Fibroblast of skin of left quadriceps (primary cell): ENCODE measurements at regions not wholly inside any gene's neighbourhood (a gene's known extent, or its start where the extent isn't known, plus 50 kb on each side); places are given as distances from the start of the nearest gene placed in this dataset.

Experiments
- DNase-seq, 2 experiments: peaks; one replicate each; pipeline ENCODE4 v3.0.0-alpha.2; 2013; ENCODE audit warnings: low read depth in 2 of 2

DNA sequence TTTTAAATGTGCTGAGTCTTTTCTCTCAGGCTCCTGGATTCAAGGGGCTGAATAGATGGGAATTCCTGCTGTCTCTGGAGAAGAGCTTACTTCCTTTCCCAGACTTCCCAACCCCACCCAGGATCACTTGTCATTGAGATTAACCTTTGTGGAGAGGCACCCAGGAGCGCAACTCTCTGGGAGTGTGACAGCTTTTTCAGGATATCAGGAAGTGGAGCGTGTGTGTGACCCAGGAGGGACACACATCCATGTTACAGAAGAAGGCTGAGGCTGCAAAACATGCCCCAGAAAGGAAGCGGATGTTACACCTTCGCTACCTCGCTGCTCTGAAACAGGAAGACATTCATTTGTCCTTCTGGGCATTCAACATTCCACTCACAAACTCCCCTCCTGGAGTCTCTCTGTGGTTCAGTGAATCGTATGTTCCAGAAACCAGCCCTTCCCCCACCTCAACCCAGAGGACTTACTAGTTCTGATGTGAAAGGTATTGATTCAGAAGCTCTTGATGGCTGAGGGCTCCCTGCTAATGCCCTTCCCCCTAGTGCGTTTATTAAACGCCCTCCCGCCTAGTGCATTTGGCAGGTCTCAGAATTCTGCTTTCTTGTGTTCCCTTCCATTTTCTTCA is 523.9 kb downstream of the TNS1 start:
- no peak for DNase-seq

DNA sequence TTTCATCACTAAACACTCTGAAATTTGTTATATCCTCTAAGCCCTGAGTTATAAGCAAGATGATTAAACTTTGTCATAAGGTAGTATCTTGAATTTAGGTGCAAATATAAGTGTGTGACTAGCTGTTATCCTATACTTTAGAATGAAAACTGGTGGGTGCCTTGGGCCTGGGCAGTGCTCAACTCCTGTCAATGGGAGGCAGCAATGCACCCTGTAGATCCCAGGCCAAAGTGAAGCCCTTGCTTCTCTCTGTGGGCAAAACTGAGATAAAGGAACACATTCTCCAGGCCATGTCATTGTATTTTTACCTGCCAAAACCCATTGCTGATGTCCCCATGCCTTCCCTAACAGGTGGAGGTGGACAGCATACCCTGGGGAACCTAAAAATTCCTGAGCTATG is 525.2 kb downstream of the TNS1 start:
- no peak for DNase-seq

DNA sequence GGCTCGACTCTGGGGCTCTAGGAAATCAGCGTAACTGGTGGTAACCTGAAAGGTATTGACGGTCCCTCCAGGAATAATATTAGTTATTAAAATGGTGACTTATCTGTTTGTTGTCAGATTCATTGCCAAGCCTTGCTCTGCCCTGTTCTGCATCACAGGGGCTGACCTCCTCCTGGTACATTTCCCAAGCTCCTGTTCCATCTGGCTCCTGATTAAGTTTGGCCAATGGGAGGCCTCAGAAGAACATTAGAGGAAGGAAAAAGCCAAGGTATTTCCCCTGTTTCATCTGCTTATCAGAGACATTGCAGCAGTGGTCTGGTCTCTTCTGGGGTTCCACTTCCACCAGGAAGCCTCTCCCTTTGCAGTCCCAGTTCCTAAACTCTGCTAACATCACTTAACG is 527.0 kb downstream of the TNS1 start:
- DNase-seq: no peak

DNA sequence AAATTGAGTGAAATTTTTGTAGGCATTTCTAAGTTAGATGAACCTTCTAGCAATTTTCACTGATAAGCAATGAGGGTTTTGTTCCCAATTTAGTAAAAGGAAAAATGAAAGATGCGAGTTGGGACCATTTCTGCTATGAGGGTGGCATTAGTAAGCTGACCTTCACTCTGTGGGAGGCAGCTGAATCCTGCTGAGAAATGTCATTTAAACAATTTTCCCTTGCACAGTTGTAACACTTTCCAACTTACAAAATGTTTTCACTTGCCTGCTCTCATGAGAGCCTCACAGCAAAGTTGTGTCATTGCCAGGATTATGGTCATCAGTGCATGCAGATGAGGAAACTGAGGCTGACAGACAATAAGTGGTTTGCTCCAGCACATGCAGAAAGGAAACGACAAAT is 527.7 kb downstream of the TNS1 start:
- no peak for DNase-seq

DNA sequence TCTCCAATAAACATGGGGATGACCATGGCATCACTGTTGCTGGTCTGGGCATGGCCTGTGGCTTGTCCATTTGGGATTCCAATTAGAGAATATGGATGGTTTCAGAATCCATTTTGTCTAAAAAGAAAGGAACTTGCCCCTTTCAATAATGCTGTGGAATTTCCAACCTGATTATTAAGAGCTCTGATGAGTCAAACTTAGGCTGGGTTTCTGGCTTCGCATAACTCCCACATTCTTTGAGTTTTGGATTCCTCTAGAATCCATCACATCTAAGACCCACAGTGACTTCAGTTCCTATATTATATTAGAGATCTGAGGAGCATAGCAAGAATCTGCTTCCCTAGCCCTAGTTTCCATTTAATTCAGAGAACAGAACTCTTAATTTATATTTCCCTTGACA is 531.5 kb downstream of the TNS1 start:
- DNase-seq: peak; percentile 60 to 63

GRCh38 chr2:217469203-217469810 is 533.5 kb downstream of the TNS1 start:
- DNase-seq: no peak

- no peak for DNase-seq
These were observed 534.6 kb downstream of the TNS1 start for GRCh38 chr2:217468042-217468830.

DNA sequence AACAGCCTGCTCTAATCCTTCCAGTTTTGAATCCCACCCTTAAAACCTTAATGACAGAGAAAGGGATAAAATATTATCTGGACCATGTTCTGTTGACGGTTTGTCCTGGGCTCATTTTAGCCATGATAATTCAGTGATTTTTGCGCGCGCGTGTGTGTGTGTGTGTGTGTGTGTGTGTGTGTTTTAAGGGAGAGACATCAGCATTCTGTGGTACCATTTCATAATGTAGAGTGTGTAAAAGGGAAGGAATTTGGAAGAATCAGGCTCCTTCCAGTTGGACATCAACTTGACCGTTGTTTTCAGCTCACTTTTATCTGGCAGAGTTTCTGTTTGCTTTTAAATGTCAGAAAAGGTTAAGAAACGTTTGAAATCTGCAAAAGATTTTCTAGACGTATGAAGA is 535.5 kb downstream of the TNS1 start:
- no peak for DNase-seq

- DNase-seq: no peak
These were observed 536.0 kb downstream of the TNS1 start for GRCh38 chr2:217466805-217467204.

- no peak for DNase-seq
These were observed 536.7 kb downstream of the TNS1 start for GRCh38 chr2:217466104-217466503.

GRCh38 chr2:217465100-217465499 is 537.7 kb downstream of the TNS1 start:
- DNase-seq: peak; percentile 49 to 59

GRCh38 chr2:217463402-217464075 is 539.3 kb downstream of the TNS1 start:
- no peak for DNase-seq

DNA sequence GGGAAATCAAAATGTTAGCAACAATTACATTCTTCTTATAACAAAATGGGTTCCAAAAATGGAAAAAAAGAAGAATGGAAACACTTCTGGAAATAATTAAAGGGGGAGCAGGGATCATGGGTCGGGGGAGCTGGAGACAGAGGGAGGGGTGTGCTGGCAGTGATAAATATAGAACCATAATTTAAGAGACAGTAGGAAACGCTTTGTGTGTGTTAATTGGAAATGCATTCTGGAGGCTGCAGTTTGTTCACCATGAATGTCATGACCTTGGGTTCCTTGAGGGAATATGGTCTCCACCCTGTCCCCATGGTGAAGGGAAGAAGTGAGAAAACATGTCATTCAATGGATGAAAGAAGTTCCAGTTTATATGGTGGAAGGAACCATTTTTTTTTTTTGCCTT is 540.7 kb downstream of the TNS1 start:
- DNase-seq: no peak

- no peak for DNase-seq
These were observed 541.1 kb downstream of the TNS1 start for GRCh38 chr2:217461674-217462073.

DNA sequence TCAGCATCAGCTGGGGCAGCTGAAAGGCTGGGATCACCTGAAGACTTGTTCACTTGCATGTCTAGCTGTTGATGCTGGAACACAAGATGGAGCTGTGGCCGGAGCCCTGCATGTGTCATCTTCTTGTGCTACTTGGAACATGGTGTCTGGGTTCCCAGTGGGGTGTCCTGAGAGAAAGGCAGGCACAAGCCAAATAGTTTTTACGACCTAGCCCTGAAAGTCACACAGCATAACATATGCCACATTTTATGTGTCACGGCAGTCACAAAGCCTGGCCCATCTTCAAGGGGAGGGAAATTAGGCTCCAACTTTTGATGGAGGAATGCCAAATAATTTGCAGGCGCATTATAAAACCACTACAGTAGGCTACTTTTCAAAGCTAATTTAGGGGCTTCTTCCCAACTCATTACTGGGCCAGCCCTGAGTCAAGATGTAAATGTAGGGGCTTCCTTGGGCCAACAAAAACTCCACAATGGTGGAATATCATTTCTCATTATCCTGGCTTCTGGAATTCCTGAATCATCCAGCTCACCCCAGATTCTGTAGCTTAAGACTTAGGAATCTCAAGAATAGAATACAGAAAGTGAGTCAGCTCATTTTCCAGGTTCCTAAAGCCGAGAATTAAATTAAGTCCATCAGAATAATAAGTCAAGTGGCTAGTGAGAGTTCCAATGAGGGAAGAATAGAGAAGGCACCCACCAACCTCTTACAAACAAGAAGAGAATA is 543.0 kb downstream of the TNS1 start:
- peak; percentile 40 to 51 for DNase-seq

DNA sequence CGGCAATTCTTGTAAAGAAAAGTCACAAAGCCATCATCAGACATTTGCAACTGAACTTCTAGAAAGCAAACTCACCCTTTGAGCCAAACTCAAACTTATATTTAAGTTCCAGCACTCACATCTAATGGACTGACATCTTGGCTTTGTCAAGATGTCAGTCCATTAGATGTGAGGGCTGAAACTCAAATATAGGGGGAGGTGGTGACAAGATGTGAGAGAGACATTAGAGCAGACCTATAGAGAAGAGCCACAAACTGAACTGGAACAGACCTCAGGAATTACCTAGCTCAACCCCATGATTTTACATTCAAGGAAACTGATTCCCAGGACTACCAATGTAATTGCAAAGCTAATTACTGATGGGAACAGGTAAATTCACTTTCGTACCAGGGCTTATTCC is 543.8 kb downstream of the TNS1 start:
- DNase-seq: no peak

GRCh38 chr2:217456016-217456415 is 546.8 kb downstream of the TNS1 start:
- DNase-seq: no peak

GRCh38 chr2:217452928-217453327 is 549.9 kb downstream of the TNS1 start:
- DNase-seq: no peak

- no peak for DNase-seq
These were observed 551.1 kb downstream of the TNS1 start for GRCh38 chr2:217451666-217452065.

GRCh38 chr2:217449444-217449843 is 553.4 kb downstream of the TNS1 start:
- DNase-seq: no peak

GRCh38 chr2:217448860-217449259 is 553.9 kb downstream of the TNS1 start:
- DNase-seq: no peak

DNA sequence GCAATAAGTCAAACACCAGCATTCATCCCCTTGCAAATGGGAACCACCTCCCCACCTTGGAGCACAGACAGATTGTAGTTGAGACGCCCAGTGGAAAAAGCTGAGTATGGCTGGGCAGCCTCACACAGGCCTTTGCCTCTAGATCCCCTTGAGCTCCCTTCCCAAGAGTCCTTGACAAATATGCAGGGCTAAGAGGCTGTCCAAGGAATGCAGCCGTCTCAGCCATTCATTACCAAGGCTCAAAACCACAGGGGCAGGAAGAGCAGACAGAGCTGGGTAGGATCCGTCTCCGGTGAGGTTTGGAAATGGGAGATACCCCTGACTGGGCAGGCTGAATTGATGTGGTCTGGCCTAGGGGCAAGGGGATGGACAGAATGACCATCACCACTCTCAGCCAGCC is 557.1 kb downstream of the TNS1 start:
- DNase-seq: no peak
